Kidney tubule cell (primary cell): ENCODE measurements at regions not wholly inside any gene's neighbourhood (a gene's known extent, or its start where the extent isn't known, plus 50 kb on each side); places are given as distances from the start of the nearest gene placed in this dataset.
"Not testable (repeated sequence)": the region's sequence is repeated elsewhere in the genome, so short reads cannot be mapped to it uniquely, and the experiment has no call there.

Experiments used
- DNase-seq: peaks from one replicate; pipeline ENCODE4 v3.0.0-alpha.2; 2018; ENCODE audit warnings: low spot score

DNA sequence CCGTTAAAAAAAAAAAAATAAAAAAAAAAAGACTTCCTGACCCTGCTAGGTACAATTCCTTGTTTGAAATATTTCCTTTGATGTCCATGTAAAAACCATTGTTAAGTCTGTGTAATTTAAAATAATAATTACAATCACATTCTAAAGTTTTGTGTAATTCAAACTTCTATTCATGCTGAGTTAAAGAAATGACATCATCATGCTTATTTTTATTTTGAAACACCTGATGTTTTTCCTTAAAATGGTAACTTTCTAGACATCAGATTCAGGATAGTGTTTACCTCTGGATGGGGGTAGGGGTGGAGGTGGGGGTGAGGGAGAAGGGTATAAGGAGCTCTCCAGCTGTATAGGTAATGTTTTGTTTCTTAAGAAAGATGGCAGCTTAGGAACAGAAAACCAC is 92.8 kb downstream of the ADCYAP1 start:
- no peak for DNase-seq

DNA sequence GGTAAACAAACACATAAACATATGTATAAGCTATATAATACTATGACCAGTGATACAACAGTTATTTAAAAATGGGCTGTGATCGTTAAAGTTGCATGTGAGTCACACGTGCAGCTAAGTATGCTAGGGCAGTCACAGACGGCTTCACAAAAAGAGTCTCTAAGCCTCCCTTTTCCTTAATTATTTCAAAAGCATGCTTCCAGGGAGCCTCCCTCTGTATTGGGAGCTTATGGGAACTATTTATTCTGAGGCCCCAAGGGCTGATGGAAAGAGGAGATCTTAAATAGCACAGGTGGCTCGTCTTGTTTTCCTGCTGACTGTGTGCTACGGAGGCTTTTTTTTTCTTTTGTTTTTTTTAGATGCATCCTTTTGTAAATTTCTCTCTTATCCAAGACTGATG is 94.3 kb downstream of the ADCYAP1 start:
- DNase-seq, result no peak

GRCh38 chr18:1002653-1003178 is 98.0 kb downstream of the ADCYAP1 start:
- peak; percentile 44 for DNase-seq

DNA sequence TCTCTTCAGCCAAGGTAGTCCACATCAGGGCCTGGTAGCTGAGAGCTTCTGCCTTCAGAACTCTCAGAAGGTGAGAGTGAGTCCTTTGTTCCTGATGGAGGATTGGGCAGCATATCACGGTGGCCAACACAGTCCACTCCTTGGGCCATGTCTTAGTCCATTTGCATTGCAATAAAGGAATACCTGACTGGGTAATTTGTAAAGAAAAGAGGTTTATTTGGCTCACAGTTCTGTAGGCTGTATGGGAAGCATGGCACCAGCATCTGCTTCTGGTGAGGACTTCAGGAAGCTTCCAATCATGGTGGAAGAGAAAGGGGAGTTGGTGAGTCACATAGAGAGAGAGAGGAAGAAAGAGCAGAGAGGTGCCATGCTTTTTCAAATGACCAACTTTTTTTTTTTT is 98.8 kb downstream of the ADCYAP1 start:
- DNase-seq, result no peak

DNA sequence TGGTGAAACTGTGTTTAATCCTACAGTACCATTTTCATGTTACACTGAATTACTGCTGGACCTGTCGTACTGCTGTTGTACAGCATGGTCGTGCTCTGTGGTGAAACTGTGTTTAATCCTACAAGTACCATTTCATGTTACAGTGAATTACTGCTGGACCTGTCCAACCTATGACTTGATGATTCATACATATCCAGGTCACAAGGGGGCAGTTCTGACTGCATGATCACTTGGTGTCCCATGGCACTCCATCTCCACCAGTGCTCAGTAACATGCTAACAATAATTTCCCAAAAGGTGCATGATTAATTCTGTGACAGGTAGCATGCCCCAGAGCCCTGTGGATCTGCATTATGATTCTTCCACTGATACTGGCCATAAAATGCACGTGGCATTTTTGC is 101.6 kb downstream of the ADCYAP1 start:
- no peak for DNase-seq

- DNase-seq, result no peak
Measured at GRCh38 chr18:1006965-1007364, 102.3 kb downstream of the ADCYAP1 start.

- DNase-seq, result no peak
Measured at GRCh38 chr18:1011349-1011748, 106.7 kb downstream of the ADCYAP1 start.

GRCh38 chr18:1012775-1013174 is 108.1 kb downstream of the ADCYAP1 start:
- DNase-seq, result no peak

GRCh38 chr18:1013951-1014350 is 109.3 kb downstream of the ADCYAP1 start:
- peak; percentile 12 for DNase-seq

DNA sequence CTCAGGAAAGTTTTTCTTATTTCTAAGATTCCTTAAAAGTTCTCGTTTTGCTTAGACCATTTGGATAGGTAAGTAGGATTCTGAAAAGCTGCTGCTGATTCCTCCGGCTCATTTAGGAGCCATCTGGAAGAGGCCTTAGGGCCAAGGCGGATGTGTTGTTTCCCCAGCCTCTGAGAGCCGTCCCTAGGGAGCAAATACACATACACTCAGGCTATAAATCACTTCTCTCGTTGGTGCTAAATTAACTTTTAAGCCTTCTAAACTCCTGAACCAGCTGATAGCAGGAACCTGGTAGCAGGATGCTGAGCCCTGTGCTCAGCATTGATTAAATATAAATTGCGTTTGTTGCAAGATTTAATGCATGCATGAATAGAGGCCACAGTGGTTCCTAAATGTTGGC is 109.8 kb downstream of the ADCYAP1 start:
- DNase-seq, result no peak

DNA sequence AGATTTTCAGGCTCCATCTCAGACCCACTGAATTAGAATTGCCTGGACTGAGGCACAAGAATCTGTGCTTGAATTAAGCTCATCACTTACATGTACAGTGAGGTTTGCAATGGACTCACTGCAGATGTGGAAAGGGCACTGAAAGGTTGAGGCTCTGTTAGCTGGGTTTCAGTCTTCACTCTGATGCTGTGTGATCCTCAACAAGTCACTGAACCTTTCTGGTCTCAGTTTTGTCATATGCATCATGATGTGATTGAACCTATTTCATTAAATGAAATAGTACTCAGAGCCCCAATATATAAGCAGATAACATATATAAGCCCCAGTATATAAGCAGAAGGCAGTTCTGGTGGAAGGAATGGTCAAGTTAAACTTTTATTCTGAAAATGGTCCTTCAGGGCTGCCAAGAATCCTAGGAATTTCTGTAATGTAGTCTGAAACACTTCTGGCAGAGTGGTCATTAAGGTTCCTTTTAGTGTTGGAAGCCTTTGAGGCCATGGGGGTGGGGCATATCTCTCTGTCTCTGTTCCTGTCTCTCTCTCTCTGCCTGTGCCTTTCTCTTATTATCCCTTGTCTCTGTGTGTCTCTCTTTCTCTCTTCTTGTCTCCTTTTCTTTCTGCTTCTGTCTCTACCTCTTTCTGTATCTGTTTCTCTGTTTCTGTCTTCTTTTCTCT is 110.4 kb downstream of the ADCYAP1 start:
- peak; percentile 50 for DNase-seq

- DNase-seq, result no peak
Measured at GRCh38 chr18:1015777-1016176, 111.1 kb downstream of the ADCYAP1 start.

- peak; percentile 17 for DNase-seq
Measured at GRCh38 chr18:1017227-1018058, 112.8 kb downstream of the ADCYAP1 start.

GRCh38 chr18:1018181-1018681 is 113.6 kb downstream of the ADCYAP1 start:
- DNase-seq, result no peak

DNA sequence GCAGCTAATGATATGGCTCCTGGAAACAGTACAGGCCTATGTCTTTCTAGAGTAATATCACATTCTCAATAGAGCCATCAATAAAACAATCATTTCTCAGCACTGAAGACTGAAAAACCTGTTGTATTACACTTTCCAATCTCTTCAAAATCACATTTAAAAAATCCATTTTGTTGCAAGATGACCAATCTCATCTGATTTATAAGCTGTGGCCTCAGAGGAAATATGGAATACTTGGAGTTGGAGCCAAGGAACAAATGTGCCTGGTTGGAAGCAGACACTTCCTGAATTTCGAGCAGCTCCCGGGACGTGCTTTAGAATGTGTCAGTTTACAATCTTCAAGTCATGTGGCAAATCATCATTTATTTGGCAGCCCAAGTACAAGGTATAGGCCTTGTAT is 114.5 kb downstream of the ADCYAP1 start:
- no peak for DNase-seq

- DNase-seq, result no peak
Measured at GRCh38 chr18:1020731-1021344, 116.2 kb downstream of the ADCYAP1 start.

GRCh38 chr18:1026930-1027329 is 122.3 kb downstream of the ADCYAP1 start:
- DNase-seq, result no peak

GRCh38 chr18:1033092-1033491 is 128.4 kb downstream of the ADCYAP1 start:
- not testable (repeated sequence) for DNase-seq

DNA sequence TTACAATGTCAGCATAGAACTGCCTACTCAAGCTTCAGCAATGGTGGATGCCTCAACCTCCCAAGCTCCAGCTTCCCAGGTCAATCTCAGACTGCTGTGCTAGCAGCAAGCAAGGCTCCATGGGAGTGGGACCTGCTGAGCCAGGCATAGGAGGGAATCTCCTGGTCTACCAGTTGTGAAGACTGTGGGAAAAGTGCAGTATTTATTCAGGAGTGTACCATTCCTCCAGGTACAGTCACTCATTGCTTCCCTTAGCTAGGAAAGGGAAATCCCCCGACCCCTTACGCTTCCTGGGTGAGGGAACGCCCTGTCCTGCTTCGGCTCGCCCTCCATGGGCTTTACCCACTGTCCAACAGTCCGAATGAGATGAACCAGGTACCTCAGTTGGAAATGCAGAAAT is 130.3 kb downstream of the ADCYAP1 start:
- DNase-seq, result no peak

DNA sequence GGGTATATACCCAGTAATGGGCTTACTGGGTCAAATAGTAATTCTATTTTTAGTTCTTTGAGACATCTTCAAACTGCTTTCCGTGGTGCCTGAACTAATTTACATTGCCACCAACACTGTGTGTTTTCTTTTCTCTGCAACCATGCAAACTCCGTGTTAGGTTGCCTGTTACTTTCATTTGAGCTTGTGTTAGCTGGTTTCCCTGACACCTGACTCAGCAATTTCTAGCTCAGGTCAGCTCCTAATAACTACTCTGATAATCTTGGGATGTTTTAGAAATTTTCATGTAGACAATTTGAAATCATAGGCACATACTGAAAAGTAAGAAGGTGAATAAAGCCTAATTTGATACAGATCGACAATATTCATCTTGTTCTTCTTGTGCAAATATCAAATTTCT is 132.3 kb downstream of the ADCYAP1 start:
- no peak for DNase-seq

DNA sequence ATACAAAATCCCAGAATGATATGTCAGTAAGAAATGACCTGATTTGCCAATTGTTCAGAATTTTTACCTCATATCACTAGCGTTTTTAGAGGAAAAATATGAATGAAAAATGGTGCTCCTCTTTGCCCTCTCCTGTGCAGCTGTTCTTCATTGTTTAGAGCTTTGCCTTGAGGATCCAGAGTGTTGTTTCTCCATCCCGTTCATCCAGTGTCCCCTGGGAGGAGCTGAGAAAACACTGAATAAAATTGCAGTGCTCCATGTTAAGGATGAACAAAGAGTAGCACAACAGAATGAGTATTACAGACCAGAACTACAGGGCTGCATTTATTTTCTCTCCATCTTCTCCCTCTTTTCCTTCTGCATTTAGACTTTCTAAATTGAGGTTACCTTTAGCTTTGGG is 133.1 kb downstream of the ADCYAP1 start:
- DNase-seq, result no peak

GRCh38 chr18:1039421-1039820 is 134.8 kb downstream of the ADCYAP1 start:
- DNase-seq, result no peak

DNA sequence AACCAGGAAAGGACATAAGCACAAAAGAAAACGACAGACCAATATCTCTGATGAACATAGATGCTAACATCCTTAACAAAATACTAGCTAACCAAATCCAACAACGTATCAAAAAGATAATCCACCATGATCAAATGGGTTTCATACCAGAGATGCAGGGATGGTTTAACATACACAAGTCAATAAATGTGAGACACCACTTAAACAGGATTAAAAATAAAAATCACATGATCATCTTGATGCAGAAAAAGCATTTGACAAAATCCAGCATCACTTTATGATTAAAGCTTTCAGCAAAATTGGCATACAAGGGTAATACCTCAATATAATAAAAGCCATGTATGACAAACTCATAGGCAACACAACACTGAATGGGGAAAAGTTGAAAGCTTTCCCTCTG is 138.4 kb downstream of the ADCYAP1 start:
- DNase-seq, result not testable (repeated sequence)
